Trophoblast cell (in vitro differentiated cells and primary cell): ENCODE measurements at regions not wholly inside any gene's neighbourhood (a gene's known extent, or its start where the extent isn't known, plus 50 kb on each side); places are given as distances from the start of the nearest gene placed in this dataset.

Source experiments
- DNase-seq, 2 donors: peaks; one replicate each; pipeline ENCODE4 v3.0.0-alpha.2; 2016
- H2AFZ ChIP-seq: 2 replicates; pipeline ENCODE4 v1.6.1; 2013; ENCODE audit warnings: low read length, moderate library complexity, mild to moderate bottlenecking; ENCODE audit not compliant: insufficient read depth, poor library complexity
- H2AK5ac ChIP-seq: 2 replicates; pipeline ENCODE4 v1.6.1; 2013; ENCODE audit warnings: mild to moderate bottlenecking, low read length
- H2BK120ac ChIP-seq: 2 replicates; pipeline ENCODE4 v1.6.1; 2013; ENCODE audit warnings: low read length, mild to moderate bottlenecking, moderate library complexity; ENCODE audit not compliant: insufficient read depth, poor library complexity
- H2BK12ac ChIP-seq: 2 replicates; pipeline ENCODE4 v1.6.1; 2013; ENCODE audit warnings: mild to moderate bottlenecking, low read length, moderate library complexity
- H2BK5ac ChIP-seq: 2 replicates; pipeline ENCODE4 v1.6.1; 2013; ENCODE audit warnings: low read length, low read depth, moderate library complexity, mild to moderate bottlenecking; ENCODE audit not compliant: poor library complexity
- H3K14ac ChIP-seq: 2 replicates; pipeline ENCODE4 v1.6.1; 2013; ENCODE audit warnings: mild to moderate bottlenecking, low read length
- H3K18ac ChIP-seq: 2 replicates; pipeline ENCODE4 v1.6.1; 2013; ENCODE audit warnings: mild to moderate bottlenecking, low read length
- H3K23ac ChIP-seq: 2 replicates; pipeline ENCODE4 v1.6.1; 2013; ENCODE audit warnings: low read length
- H3K27ac ChIP-seq: 2 replicates; pipeline ENCODE4 v1.5.1; 2013; ENCODE audit warnings: low read depth, mild to moderate bottlenecking, inconsistent platforms, low read length, moderate library complexity
- H3K27me3 ChIP-seq: 2 replicates; pipeline ENCODE4 v1.6.1; 2013; ENCODE audit warnings: inconsistent platforms, mild to moderate bottlenecking, low read length, moderate library complexity; ENCODE audit not compliant: insufficient read depth
- H3K36me3 ChIP-seq, 2 experiments: 1 replicate in 1 of 2; 2 replicates in 1 of 2; pipeline ENCODE4 v1.6.1; 2013; ENCODE audit warnings: low read length in 2 of 2, mild to moderate bottlenecking in 2 of 2, moderate library complexity in 1 of 2; ENCODE audit not compliant: insufficient read depth in 2 of 2, control insufficient read depth in 1 of 2
- H3K4ac ChIP-seq: 2 replicates; pipeline ENCODE4 v1.6.1; 2013; ENCODE audit warnings: low read depth, mild to moderate bottlenecking, low read length, moderate library complexity
- H3K4me1 ChIP-seq, 2 experiments: 1 replicate in 1 of 2; 2 replicates in 1 of 2; pipeline ENCODE4 v1.6.1; 2013; ENCODE audit warnings: low read length in 2 of 2, mild to moderate bottlenecking in 2 of 2, moderate library complexity in 1 of 2; ENCODE audit not compliant: insufficient read depth in 2 of 2, control insufficient read depth in 1 of 2
- H3K4me2 ChIP-seq: 2 replicates; pipeline ENCODE4 v1.6.1; 2013; ENCODE audit warnings: inconsistent platforms, mild to moderate bottlenecking, low read length, moderate library complexity
- H3K4me3 ChIP-seq: 2 replicates; pipeline ENCODE4 v1.5.1; 2013; ENCODE audit warnings: mild to moderate bottlenecking, low read depth, low read length, inconsistent platforms
- H3K79me1 ChIP-seq: one replicate; pipeline ENCODE4 v1.6.1; 2013; ENCODE audit warnings: low read length
- H3K79me2 ChIP-seq: 2 replicates; pipeline ENCODE4 v1.6.1; 2013; ENCODE audit warnings: low read length, mild to moderate bottlenecking; ENCODE audit not compliant: control insufficient read depth, insufficient read depth, poor library complexity
- H3K9ac ChIP-seq: 2 replicates; pipeline ENCODE4 v1.6.1; 2013; ENCODE audit warnings: mild to moderate bottlenecking, low read length
- H3K9me3 ChIP-seq: 2 replicates; pipeline ENCODE4 v1.6.1; 2013; ENCODE audit warnings: low read depth, mild to moderate bottlenecking, control low read depth, inconsistent platforms, low read length; ENCODE audit not compliant: insufficient read depth
- H4K12ac ChIP-seq: 2 replicates; pipeline ENCODE4 v1.6.1; 2013; ENCODE audit warnings: low read depth, mild to moderate bottlenecking, low read length, moderate library complexity
- H4K8ac ChIP-seq: 2 replicates; pipeline ENCODE4 v1.6.1; 2013; ENCODE audit warnings: low read depth, mild to moderate bottlenecking, low read length, moderate library complexity
- H4K91ac ChIP-seq: one replicate; pipeline ENCODE4 v1.6.1; 2013; ENCODE audit warnings: low read depth, mild to moderate bottlenecking, low read length, moderate library complexity
- WGBS: extraction: QIAGEN DNeasy Blood & Tissue Kit; methylation state at CpG from one replicate; pipeline ENCODE4 v1.1.7; 2013; ENCODE audit warnings: missing lambda C conversion rate; ENCODE audit not compliant: insufficient read length, insufficient coverage; ENCODE audit errors: extremely low coverage; 5-methylcytosine and 5-hydroxymethylcytosine counted together

GRCh38 chr12:91577586-91578539, 395.2 kb upstream of the DCN start:
- no peak overlapping the region for H4K12ac ChIP-seq
- no peaks in the 10 kb centered on the region for H3K4me1 ChIP-seq
- no peaks in the 10 kb centered on the region for H3K36me3 ChIP-seq
- H3K4ac ChIP-seq: no peak overlapping the region
- H2AK5ac ChIP-seq: no peak overlapping the region
- no peak overlapping the region for H3K4me2 ChIP-seq
- H3K79me1 ChIP-seq: no peaks in the 10 kb centered on the region
- H3K27me3 ChIP-seq: no peaks in the 10 kb centered on the region
- H2AFZ ChIP-seq: no peak overlapping the region
- peak in 1 of 2 donors; percentile 47 for DNase-seq
- no peak overlapping the region for H3K9ac ChIP-seq
- no CpG with 5 or more reads among the region's 7 CpGs for WGBS
- H4K91ac ChIP-seq: no peak overlapping the region
- no peak overlapping the region for H3K27ac ChIP-seq
- H3K23ac ChIP-seq: no peak overlapping the region
- no peak overlapping the region for H2BK5ac ChIP-seq
- H3K14ac ChIP-seq: no peak overlapping the region
- no peaks in the 10 kb centered on the region for H3K79me2 ChIP-seq
- no peak overlapping the region for H3K18ac ChIP-seq
- no peak overlapping the region for H2BK12ac ChIP-seq
- no peak overlapping the region for H4K8ac ChIP-seq
- no peak overlapping the region for H2BK120ac ChIP-seq
- H3K9me3 ChIP-seq: no peaks in the 10 kb centered on the region
- no peak overlapping the region for H3K4me3 ChIP-seq

- no peak overlapping the region for H3K14ac ChIP-seq
- no peak overlapping the region for H2AK5ac ChIP-seq
- H3K9me3 ChIP-seq: no peaks in the 10 kb centered on the region
- no peak overlapping the region for H4K8ac ChIP-seq
- no peak overlapping the region for H2BK5ac ChIP-seq
- H3K27me3 ChIP-seq: no peaks in the 10 kb centered on the region
- no peaks in the 10 kb centered on the region for H3K36me3 ChIP-seq
- no peaks in the 10 kb centered on the region for H3K4me1 ChIP-seq
- no peak overlapping the region for H3K4me3 ChIP-seq
- H2BK12ac ChIP-seq: no peak overlapping the region
- no peak overlapping the region for H4K12ac ChIP-seq
- no peak overlapping the region for H3K27ac ChIP-seq
- H4K91ac ChIP-seq: no peak overlapping the region
- WGBS: no CpG with 5 or more reads among the region's 1 CpG
- no peak overlapping the region for H3K23ac ChIP-seq
- H2BK120ac ChIP-seq: no peak overlapping the region
- no peak overlapping the region for H2AFZ ChIP-seq
- no peak overlapping the region for H3K9ac ChIP-seq
- H3K18ac ChIP-seq: no peak overlapping the region
- DNase-seq: no peak
- no peaks in the 10 kb centered on the region for H3K79me1 ChIP-seq
- H3K4ac ChIP-seq: no peak overlapping the region
- H3K4me2 ChIP-seq: no peak overlapping the region
- H3K79me2 ChIP-seq: no peaks in the 10 kb centered on the region
Observed at GRCh38 chr12:91576432-91576831, 393.8 kb upstream of the DCN start.

DNA sequence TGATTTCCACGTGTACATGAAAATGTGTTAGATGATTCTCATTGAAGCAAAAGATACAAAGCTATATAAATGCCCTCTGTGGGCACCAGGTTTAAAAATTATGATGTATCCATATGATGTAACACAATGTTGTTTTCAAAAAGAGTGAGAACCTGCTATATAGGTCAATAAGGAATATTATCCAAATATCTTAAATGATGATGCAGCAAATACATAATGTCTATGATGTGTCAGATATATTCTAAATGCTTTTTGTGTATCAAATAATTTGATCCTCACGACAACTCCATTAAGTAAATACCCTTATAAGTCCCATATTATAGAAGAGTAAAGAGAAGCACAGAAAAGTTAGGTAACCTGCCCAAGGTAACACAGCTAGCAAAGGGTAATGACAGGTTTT, 393.0 kb upstream of the DCN start:
- Histone ChIP-seq H3K4ac (no peak overlapping the region), H4K12ac (no peak overlapping the region), H2AK5ac (no peak overlapping the region), H3K27ac (no peak overlapping the region), H3K4me2 (no peak overlapping the region), H3K9me3 (no peaks in the 10 kb centered on the region), H3K79me1 (no peaks in the 10 kb centered on the region), H3K79me2 (no peaks in the 10 kb centered on the region), H3K18ac (no peak overlapping the region), H2BK120ac (no peak overlapping the region), H3K9ac (no peak overlapping the region), H2AFZ (no peak overlapping the region), H2BK5ac (no peak overlapping the region), H3K4me1 (no peaks in the 10 kb centered on the region), H3K23ac (no peak overlapping the region), H4K8ac (no peak overlapping the region), H3K4me3 (no peak overlapping the region), H4K91ac (no peak overlapping the region), H3K14ac (no peak overlapping the region), H2BK12ac (no peak overlapping the region), H3K36me3 (no peaks in the 10 kb centered on the region), H3K27me3 (no peaks in the 10 kb centered on the region)
- DNase-seq: no peak
- WGBS: no CpG with 5 or more reads among the region's 2 CpGs

DNA sequence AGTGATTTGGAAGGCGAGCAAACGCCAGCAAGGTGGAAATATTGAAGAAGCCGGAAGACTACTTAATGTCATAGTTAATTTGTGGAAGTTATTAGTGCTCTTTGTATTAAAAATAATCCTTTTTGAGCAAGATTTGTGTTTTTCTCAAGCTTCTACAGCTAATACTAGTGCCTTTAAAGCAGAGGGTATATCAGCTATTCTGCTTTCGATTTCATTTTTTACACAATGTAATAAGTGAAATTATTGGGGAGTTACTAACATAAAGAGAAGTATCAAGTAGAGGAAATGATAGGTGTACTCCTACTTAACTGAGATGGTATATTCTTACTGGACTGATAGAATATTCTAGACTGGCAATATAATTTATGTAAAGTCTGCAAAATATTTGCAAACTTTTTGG, 392.4 kb upstream of the DCN start:
- Histone ChIP-seq H2BK12ac (no peak overlapping the region), H3K23ac (no peak overlapping the region), H2AK5ac (no peak overlapping the region), H2BK5ac (no peak overlapping the region), H3K18ac (no peak overlapping the region), H2BK120ac (no peak overlapping the region), H3K9me3 (no peaks in the 10 kb centered on the region), H3K27ac (no peak overlapping the region), H3K9ac (no peak overlapping the region), H3K79me2 (no peaks in the 10 kb centered on the region), H3K14ac (no peak overlapping the region), H4K91ac (no peak overlapping the region), H4K12ac (no peak overlapping the region), H3K4ac (no peak overlapping the region), H2AFZ (no peak overlapping the region), H3K36me3 (no peaks in the 10 kb centered on the region), H4K8ac (no peak overlapping the region), H3K27me3 (no peaks in the 10 kb centered on the region), H3K4me2 (no peak overlapping the region), H3K4me3 (no peak overlapping the region), H3K79me1 (no peaks in the 10 kb centered on the region), H3K4me1 (no peaks in the 10 kb centered on the region)
- DNase-seq: no peak
- no CpG with 5 or more reads among the region's 4 CpGs for WGBS
